ENCODE measurements at regions not wholly inside any gene's neighbourhood (a gene's known extent, or its start where the extent isn't known, plus 50 kb on each side); places are given as distances from the start of the nearest gene placed in this dataset.

- no peak overlapping the region for H3K4me3 ChIP-seq (replicated peaks; ENCODE audit: low read depth, low read length)
- no peak for TF ChIP-seq CTCF (IDR thresholded peaks at IDR 0.05; ENCODE audit: low read length, missing control alignments)
- no peak for DNase-seq (ENCODE audit: low read depth)
Observed at GRCh38 chr2:4522498-4523421, 819.4 kb downstream of the DCDC2C start.

GRCh38 chr2:4527416-4527815 is 824.0 kb downstream of the DCDC2C start:
- DNase-seq (ENCODE audit: low read depth): no peak
- no peak for TF ChIP-seq CTCF (IDR thresholded peaks at IDR 0.05; ENCODE audit: low read length, missing control alignments)
- no peak overlapping the region for H3K4me3 ChIP-seq (replicated peaks; ENCODE audit: low read depth, low read length)

DNA sequence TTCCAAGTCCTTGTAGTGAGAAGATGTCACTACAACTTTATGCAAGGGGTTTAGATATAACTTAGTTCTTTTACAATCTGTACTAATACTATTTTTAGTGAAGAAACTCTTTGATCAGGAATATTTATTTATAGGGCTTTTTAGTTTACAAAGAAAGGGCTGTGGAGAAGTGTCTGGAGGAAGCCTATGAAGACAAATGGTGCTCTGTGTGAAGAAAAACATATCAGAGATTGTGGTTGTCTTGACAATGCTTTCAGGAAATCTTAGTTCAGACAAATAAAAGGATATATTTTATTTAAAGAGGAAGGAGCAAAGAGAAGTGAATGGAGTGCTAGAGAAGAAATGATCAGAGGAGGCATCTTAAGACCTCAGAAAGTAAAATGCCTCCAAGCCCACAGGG is 824.9 kb downstream of the DCDC2C start:
- no peak for TF ChIP-seq CTCF (IDR thresholded peaks at IDR 0.05; ENCODE audit: low read length, missing control alignments)
- no peak overlapping the region for H3K4me3 ChIP-seq (replicated peaks; ENCODE audit: low read depth, low read length)
- DNase-seq (ENCODE audit: low read depth): no peak

DNA sequence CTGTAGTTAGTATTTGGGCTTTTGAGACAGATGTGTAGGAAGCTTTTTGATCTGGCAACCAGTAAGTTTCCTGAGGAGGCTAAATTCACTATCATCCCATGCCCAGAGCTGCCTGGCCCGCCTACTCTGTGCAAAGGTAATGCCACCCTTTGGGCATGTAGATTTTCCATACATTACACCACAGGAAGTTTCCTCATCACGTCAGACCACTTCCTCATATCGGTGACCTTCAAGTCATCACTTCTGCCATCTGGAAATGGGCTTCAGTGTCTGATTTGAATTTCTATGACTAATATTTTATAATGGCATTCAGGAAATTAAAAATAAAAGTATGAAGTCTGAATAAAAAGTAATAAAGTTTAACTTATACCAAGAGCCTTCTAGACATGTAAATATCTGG is 825.4 kb downstream of the DCDC2C start:
- TF ChIP-seq CTCF (IDR thresholded peaks at IDR 0.05; ENCODE audit: low read length, missing control alignments): no peak
- DNase-seq (ENCODE audit: low read depth): no peak
- no peak overlapping the region for H3K4me3 ChIP-seq (replicated peaks; ENCODE audit: low read depth, low read length)

DNA sequence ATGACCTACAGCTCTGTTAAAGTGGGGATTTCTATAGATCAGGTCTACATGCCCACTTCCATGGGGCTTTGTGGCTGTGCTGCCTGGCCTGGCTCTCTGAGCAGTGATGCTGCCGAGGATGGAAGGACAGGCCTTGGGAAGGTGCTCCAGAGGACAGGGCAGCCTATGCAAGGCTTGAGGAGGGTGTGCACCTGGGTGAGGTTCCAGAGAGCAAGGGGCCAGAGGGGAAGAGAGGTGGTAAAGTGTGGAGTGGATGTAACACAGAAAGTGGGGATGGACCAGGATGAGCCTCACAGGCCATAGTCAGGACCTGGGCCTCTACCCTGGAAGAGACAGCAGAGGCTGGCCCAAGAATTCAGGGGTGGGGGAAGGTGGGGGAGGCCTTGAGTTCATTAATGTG is 826.4 kb downstream of the DCDC2C start:
- TF ChIP-seq CTCF (IDR thresholded peaks at IDR 0.05; ENCODE audit: low read length, missing control alignments): no peak
- DNase-seq (ENCODE audit: low read depth): no peak
- no peak overlapping the region for H3K4me3 ChIP-seq (replicated peaks; ENCODE audit: low read depth, low read length)

DNA sequence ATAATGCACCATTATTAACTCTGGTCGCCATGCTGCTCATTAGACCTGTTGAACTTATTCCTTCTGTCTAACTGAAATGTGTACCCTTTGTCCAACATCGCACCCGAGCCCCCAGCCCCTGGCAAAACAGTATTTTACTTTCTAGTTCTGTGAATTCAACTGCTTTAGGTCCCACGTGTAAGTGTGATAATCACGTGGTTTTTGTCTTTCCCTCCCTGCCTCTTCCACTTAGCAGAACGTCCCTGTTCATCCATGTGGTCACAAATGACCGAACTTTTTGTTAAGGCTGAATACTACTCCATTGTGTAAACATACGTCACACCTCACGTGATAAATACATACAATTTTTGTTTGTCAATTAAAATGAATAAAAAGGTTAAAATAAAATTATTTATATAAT is 826.9 kb downstream of the DCDC2C start:
- no peak for TF ChIP-seq CTCF (IDR thresholded peaks at IDR 0.05; ENCODE audit: low read length, missing control alignments)
- DNase-seq (ENCODE audit: low read depth): no peak

DNA sequence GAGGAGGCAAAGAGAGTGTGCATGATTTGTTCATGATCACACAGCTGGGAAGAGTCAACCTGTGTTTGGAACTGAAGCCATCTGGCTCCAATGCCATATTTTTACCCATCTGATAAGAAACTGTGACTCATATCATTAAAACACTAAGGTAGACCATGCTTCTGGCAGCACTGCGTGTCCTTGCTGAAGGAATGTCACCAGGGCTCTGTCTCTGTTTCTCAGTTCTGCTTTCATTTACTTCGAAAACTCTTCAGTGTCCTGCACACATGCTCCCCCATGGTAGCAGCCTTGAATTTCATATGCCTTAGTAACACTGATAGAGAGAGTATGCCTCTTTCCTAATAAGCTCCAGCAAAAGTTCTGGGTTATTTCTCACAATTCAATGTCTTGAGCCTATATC is 830.4 kb downstream of the DCDC2C start:
- no peak overlapping the region for H3K4me3 ChIP-seq (replicated peaks; ENCODE audit: low read depth, low read length)
- no peak for DNase-seq (ENCODE audit: low read depth)
- no peak for TF ChIP-seq CTCF (IDR thresholded peaks at IDR 0.05; ENCODE audit: low read length, missing control alignments)

More for the DNA sequence above, 826.9 kb downstream of the DCDC2C start:
- H3K4me3 ChIP-seq (replicated peaks; ENCODE audit: low read depth, low read length): no peak overlapping the region

All from fibroblast of pulmonary artery (primary cell).